HepG2 (cell line): ENCODE measurements at regions not wholly inside any gene's neighbourhood (a gene's known extent, or its start where the extent isn't known, plus 50 kb on each side); places are given as distances from the start of the nearest gene placed in this dataset.
A peak's percentile ranks its signal among the peaks of the same experiment; 100 is the strongest.

Experiments
- ATAC-seq: fragments of 200-7000 bp; cut with Tn5 transposase; 3 replicates; pipeline ENCODE4 v1.9.1; 2020; ENCODE audit warnings: mild to moderate bottlenecking, moderate library complexity
- BruUV-seq: library from RNA; stranded (reverse); fragments of 400-500 nt; replicated peaks from 2 replicates; lab custom pipeline; 2021; lab: Mats Ljungman, UMichigan
- CTCF ChIA-PET: fragments of 300-600 bp; formaldehyde crosslinking; extraction: SDS; loops from one replicate; lab custom pipeline; 2021; ENCODE audit warnings: low total read pairs, inconsistent platforms, low intra/inter-chr PET ratio; lab: Yijun Ruan, JAX
- POLR2A ChIA-PET: fragments of 350-600 bp; sonication (Branson Sonifier 250); formaldehyde crosslinking; loops from one replicate; lab custom pipeline; 2020; ENCODE audit warnings: antibody characterized with exemption, inconsistent platforms; lab: Yijun Ruan, JAX
- DNase-seq: peaks from one replicate; pipeline ENCODE4 v3.0.0-alpha.2; 2015; ENCODE audit warnings: low spot score
- FAIRE-seq: peaks from 3 replicates; lab custom pipeline; 2011; peaks lifted over from hg19 to GRCh38; lab: Jason Lieb, UNC
- H2AFZ ChIP-seq: one replicate; pipeline ENCODE4 v1.6.1; 2011; ENCODE audit warnings: low read length, inconsistent platforms
- H3K27ac ChIP-seq: fragments of 300-600 bp; 3 replicates; pipeline ENCODE4 v1.8.0; 2011; ENCODE audit warnings: mixed run types, mild to moderate bottlenecking, mixed read lengths, low read length, inconsistent platforms; ENCODE audit not compliant: insufficient read depth; ENCODE audit errors: extremely low read length
- H3K27me3 ChIP-seq, 2 experiments: fragments of 200-600 bp in 1 of 2; 2 replicates in 1 of 2; 3 replicates in 1 of 2; pipeline versions ENCODE4 v1.6.0 to v1.8.0; 2011; ENCODE audit warnings: low read length in 2 of 2, mild to moderate bottlenecking in 2 of 2, moderate library complexity in 2 of 2, inconsistent platforms in 1 of 2; ENCODE audit not compliant: insufficient read depth in 2 of 2, control insufficient read depth in 1 of 2
- H3K36me3 ChIP-seq, 2 experiments: fragments of 200-600 bp in 1 of 2; replicated peaks in 1 of 2; 2 replicates in 1 of 2; 3 replicates in 1 of 2; pipeline versions ENCODE4 v1.5.1 to v1.8.0; 2011; ENCODE audit warnings: low read length in 2 of 2, inconsistent platforms in 1 of 2; ENCODE audit not compliant: insufficient read depth in 2 of 2, control insufficient read depth in 1 of 2
- H3K4me1 ChIP-seq: 2 replicates; pipeline ENCODE4 v1.5.1; 2012; ENCODE audit warnings: low read length, inconsistent platforms; ENCODE audit not compliant: insufficient read depth
- H3K4me2 ChIP-seq: 2 replicates; pipeline ENCODE4 v1.6.0; 2011; ENCODE audit warnings: low read depth, low read length, inconsistent platforms
- H3K4me3 ChIP-seq, 3 experiments: fragments of 200-600 bp in 1 of 3; sonication (generic), shearing (Covaris generic) in 1 of 3; replicated peaks in 1 of 3; 2 replicates each; pipeline ENCODE4 v1.5.1; 2011 to 2016; ENCODE audit warnings: low read length in 3 of 3, inconsistent platforms in 2 of 3, low read depth in 2 of 3, mild to moderate bottlenecking in 2 of 3, control low read depth in 1 of 3, mixed read lengths in 1 of 3; ENCODE audit not compliant: insufficient read depth in 1 of 3
- H3K79me2 ChIP-seq: one replicate; pipeline ENCODE4 v1.6.1; 2011; ENCODE audit warnings: low read length, inconsistent platforms; ENCODE audit not compliant: insufficient read depth
- H3K9ac ChIP-seq: 2 replicates; pipeline ENCODE4 v1.6.0; 2011; ENCODE audit warnings: mild to moderate bottlenecking, low read depth, low read length, inconsistent platforms; ENCODE audit not compliant: insufficient read depth
- H3K9me3 ChIP-seq: 2 replicates; pipeline ENCODE4 v1.5.1; 2012; ENCODE audit warnings: mild to moderate bottlenecking, low read length
- H4K20me1 ChIP-seq: 2 replicates; pipeline ENCODE4 v1.6.0; 2011; ENCODE audit warnings: inconsistent platforms, mild to moderate bottlenecking, low read length, moderate library complexity; ENCODE audit not compliant: insufficient read depth
- AKAP8 ChIP-seq: sonication (generic); formaldehyde crosslinking; IDR thresholded peaks from 2 replicates; pipeline ENCODE4 v1.5.1; 2020; ENCODE audit warnings: mild to moderate bottlenecking, missing genetic modification reagents
- ELF1 ChIP-seq: sonication (generic); formaldehyde crosslinking; IDR thresholded peaks from 2 replicates; pipeline ENCODE4 v1.4.0; 2020; ENCODE audit warnings: missing genetic modification reagents
- EZH2 ChIP-seq: conservative IDR thresholded peaks from 2 replicates; pipeline ENCODE4 v1.6.1; 2012; ENCODE audit warnings: mild to moderate bottlenecking, low read depth, low read length, moderate library complexity
- RCOR2 ChIP-seq: IDR thresholded peaks from 2 replicates; pipeline ENCODE4 v1.6.1; 2016; ENCODE audit warnings: missing biosample characterization, missing genetic modification reagents
- SOX13 ChIP-seq, 3 experiments: fragments of 450-650 bp in 1 of 3; sonication (generic) in 1 of 3; formaldehyde crosslinking in 1 of 3; IDR thresholded peaks in 2 of 3; conservative IDR thresholded peaks in 1 of 3; 2 replicates each; pipeline versions ENCODE4 v1.5.0 to v1.6.1; 2016 to 2020; ENCODE audit warnings: antibody characterized with exemption in 1 of 3, mild to moderate bottlenecking in 1 of 3, missing compliant biosample characterization in 1 of 3, missing genetic modification reagents in 1 of 3, moderate library complexity in 1 of 3
- ZNF317 ChIP-seq: sonication (generic); formaldehyde crosslinking; IDR thresholded peaks from 2 replicates; pipeline ENCODE4 v1.5.0; 2020; ENCODE audit warnings: mild to moderate bottlenecking, missing genetic modification reagents
- ZNF549 ChIP-seq: sonication (generic); formaldehyde crosslinking; IDR thresholded peaks from 2 replicates; pipeline ENCODE4 v1.5.0; 2020; ENCODE audit warnings: missing genetic modification reagents
- ZNF644 ChIP-seq: IDR thresholded peaks from 2 replicates; pipeline ENCODE4 v1.6.1; 2016; ENCODE audit warnings: low read depth
- WGBS: methylation state at CpG from one replicate; pipeline ENCODE4 v1.1.6; 2017; ENCODE audit warnings: low lambda C conversion rate; 5-methylcytosine and 5-hydroxymethylcytosine counted together
- in situ Hi-C: cut with HindIII; loops from 2 replicates; pipeline ENCODE4 v1.10.0; 2017; ENCODE audit warnings: low pct_unique_long_range_greater_than_20kb; ENCODE audit not compliant: extremely low pct_ligation_motif_present
- intact Hi-C: fragments of 100-400 bp; cut with micrococcal nuclease; formaldehyde crosslinking; loops from one replicate; pipeline ENCODE4 v1.10.0; 2022; ENCODE audit not compliant: unreplicated experiment
- TF ChIP-seq, protein P1 (sequence below): sonication (generic); formaldehyde crosslinking; IDR thresholded peaks from 2 replicates; pipeline ENCODE4 v1.4.0; 2020; ENCODE audit warnings: missing genetic modification reagents
- TF ChIP-seq, protein P2 (sequence below): sonication (generic); formaldehyde crosslinking; IDR thresholded peaks from 2 replicates; pipeline ENCODE4 v1.4.0; 2020; ENCODE audit warnings: missing genetic modification reagents
- TF ChIP-seq, protein P3 (sequence below): sonication (generic); formaldehyde crosslinking; IDR thresholded peaks from 2 replicates; pipeline ENCODE4 v1.4.0; 2020; ENCODE audit warnings: missing genetic modification reagents
- TF ChIP-seq, protein P4 (sequence below): sonication (generic); formaldehyde crosslinking; IDR thresholded peaks from 2 replicates; pipeline ENCODE4 v1.4.0; 2020; ENCODE audit warnings: missing genetic modification reagents

DNA sequence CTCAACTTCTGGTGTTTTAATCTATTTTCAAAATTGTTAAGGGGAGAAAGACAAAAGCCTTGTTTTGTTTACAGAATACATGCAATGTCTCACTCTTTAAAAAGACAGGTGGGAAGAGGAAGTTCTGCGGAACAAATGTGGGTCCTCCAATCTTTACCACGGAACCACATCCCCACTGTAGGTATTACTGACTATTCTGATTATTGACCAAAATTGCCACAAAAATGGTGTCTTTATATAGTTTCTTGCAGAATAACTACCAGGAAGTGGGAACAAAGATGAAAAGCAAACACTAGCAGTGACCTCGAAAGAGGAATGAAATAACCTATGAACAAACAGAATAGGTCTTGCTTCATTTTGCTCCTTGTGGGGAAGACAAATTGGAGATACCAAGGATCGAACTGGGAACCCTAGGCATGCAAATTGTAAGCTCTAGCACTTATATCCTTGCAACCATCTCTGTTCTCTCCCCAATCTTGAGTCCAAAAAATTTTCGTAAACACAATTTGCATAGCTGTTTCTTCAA lies 106.7 kb downstream of the GPX5 start:
- FAIRE-seq (no peak), ATAC-seq (no peak), DNase-seq (peak; percentile 16)
- H3K27ac ChIP-seq = no peak overlapping the region
- H2AFZ ChIP-seq = no peak overlapping the region
- no peak overlapping the region for H3K4me3 ChIP-seq
- 39% methylated on average over 5 of the region's 5 CpGs for whole genome bisulfite sequencing
- H3K79me2 ChIP-seq = no peaks in the 10 kb centered on the region
- no peaks in the 10 kb centered on the region for H4K20me1 ChIP-seq
- H3K9me3 ChIP-seq = no peaks in the 10 kb centered on the region
- H3K27me3 ChIP-seq = peaks cover 0 to 23% of the 10 kb centered on the region in 2 experiments; a peak in 3 of 5 replicates
- no peak overlapping the region for H3K4me2 ChIP-seq
- ChIA-PET POLR2A (no interaction called here), CTCF (no interaction called here)
- BruUV-seq = no TSS peak
- intact Hi-C loops = no loop called here
- H3K9ac ChIP-seq = no peak overlapping the region
- in situ Hi-C loops = no loop called here
- no peaks in the 10 kb centered on the region for H3K36me3 ChIP-seq
- H3K4me1 ChIP-seq = peaks cover 31% of the 10 kb centered on the region
- no peak for TF ChIP-seq ZNF549 (CRISPR knock-in tag)
- no peak for TF ChIP-seq RCOR2
- TF ChIP-seq ZNF317 (CRISPR knock-in tag) = no peak
- TF ChIP-seq, protein P1, sequence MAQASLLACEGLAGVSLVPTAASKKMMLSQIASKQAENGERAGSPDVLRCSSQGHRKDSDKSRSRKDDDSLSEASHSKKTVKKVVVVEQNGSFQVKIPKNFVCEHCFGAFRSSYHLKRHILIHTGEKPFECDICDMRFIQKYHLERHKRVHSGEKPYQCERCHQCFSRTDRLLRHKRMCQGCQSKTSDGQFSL (CRISPR knock-in tag) = no peak
- TF ChIP-seq ZNF644 (CRISPR knock-in tag) = 0 out of 2 replicates have a peak, but pooled peaks have one; percentile 14
- peak; percentile 29; the same call in 1 of the 2 replicates for TF ChIP-seq ELF1
- TF ChIP-seq EZH2 = no peak
- TF ChIP-seq SOX13 (IDR thresholded peaks at IDR 0.05) = no peak
- TF ChIP-seq SOX13 (CRISPR knock-in tag; conservative IDR thresholded peaks at IDR 0.05 in 1 of 2, IDR thresholded peaks at IDR 0.05 in 1 of 2) = 0 out of 4 replicates have a peak, but pooled peaks of 1 of the 2 experiments have one; percentile 28
- TF ChIP-seq, protein P2, sequence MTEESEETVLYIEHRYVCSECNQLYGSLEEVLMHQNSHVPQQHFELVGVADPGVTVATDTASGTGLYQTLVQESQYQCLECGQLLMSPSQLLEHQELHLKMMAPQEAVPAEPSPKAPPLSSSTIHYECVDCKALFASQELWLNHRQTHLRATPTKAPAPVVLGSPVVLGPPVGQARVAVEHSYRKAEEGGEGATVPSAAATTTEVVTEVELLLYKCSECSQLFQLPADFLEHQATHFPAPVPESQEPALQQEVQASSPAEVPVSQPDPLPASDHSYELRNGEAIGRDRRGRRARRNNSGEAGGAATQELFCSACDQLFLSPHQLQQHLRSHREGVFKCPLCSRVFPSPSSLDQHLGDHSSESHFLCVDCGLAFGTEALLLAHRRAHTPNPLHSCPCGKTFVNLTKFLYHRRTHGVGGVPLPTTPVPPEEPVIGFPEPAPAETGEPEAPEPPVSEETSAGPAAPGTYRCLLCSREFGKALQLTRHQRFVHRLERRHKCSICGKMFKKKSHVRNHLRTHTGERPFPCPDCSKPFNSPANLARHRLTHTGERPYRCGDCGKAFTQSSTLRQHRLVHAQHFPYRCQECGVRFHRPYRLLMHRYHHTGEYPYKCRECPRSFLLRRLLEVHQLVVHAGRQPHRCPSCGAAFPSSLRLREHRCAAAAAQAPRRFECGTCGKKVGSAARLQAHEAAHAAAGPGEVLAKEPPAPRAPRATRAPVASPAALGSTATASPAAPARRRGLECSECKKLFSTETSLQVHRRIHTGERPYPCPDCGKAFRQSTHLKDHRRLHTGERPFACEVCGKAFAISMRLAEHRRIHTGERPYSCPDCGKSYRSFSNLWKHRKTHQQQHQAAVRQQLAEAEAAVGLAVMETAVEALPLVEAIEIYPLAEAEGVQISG = no peak
- TF ChIP-seq, protein P3, sequence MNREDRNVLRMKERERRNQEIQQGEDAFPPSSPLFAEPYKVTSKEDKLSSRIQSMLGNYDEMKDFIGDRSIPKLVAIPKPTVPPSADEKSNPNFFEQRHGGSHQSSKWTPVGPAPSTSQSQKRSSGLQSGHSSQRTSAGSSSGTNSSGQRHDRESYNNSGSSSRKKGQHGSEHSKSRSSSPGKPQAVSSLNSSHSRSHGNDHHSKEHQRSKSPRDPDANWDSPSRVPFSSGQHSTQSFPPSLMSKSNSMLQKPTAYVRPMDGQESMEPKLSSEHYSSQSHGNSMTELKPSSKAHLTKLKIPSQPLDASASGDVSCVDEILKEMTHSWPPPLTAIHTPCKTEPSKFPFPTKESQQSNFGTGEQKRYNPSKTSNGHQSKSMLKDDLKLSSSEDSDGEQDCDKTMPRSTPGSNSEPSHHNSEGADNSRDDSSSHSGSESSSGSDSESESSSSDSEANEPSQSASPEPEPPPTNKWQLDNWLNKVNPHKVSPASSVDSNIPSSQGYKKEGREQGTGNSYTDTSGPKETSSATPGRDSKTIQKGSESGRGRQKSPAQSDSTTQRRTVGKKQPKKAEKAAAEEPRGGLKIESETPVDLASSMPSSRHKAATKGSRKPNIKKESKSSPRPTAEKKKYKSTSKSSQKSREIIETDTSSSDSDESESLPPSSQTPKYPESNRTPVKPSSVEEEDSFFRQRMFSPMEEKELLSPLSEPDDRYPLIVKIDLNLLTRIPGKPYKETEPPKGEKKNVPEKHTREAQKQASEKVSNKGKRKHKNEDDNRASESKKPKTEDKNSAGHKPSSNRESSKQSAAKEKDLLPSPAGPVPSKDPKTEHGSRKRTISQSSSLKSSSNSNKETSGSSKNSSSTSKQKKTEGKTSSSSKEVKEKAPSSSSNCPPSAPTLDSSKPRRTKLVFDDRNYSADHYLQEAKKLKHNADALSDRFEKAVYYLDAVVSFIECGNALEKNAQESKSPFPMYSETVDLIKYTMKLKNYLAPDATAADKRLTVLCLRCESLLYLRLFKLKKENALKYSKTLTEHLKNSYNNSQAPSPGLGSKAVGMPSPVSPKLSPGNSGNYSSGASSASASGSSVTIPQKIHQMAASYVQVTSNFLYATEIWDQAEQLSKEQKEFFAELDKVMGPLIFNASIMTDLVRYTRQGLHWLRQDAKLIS = no peak
- TF ChIP-seq, protein P4, sequence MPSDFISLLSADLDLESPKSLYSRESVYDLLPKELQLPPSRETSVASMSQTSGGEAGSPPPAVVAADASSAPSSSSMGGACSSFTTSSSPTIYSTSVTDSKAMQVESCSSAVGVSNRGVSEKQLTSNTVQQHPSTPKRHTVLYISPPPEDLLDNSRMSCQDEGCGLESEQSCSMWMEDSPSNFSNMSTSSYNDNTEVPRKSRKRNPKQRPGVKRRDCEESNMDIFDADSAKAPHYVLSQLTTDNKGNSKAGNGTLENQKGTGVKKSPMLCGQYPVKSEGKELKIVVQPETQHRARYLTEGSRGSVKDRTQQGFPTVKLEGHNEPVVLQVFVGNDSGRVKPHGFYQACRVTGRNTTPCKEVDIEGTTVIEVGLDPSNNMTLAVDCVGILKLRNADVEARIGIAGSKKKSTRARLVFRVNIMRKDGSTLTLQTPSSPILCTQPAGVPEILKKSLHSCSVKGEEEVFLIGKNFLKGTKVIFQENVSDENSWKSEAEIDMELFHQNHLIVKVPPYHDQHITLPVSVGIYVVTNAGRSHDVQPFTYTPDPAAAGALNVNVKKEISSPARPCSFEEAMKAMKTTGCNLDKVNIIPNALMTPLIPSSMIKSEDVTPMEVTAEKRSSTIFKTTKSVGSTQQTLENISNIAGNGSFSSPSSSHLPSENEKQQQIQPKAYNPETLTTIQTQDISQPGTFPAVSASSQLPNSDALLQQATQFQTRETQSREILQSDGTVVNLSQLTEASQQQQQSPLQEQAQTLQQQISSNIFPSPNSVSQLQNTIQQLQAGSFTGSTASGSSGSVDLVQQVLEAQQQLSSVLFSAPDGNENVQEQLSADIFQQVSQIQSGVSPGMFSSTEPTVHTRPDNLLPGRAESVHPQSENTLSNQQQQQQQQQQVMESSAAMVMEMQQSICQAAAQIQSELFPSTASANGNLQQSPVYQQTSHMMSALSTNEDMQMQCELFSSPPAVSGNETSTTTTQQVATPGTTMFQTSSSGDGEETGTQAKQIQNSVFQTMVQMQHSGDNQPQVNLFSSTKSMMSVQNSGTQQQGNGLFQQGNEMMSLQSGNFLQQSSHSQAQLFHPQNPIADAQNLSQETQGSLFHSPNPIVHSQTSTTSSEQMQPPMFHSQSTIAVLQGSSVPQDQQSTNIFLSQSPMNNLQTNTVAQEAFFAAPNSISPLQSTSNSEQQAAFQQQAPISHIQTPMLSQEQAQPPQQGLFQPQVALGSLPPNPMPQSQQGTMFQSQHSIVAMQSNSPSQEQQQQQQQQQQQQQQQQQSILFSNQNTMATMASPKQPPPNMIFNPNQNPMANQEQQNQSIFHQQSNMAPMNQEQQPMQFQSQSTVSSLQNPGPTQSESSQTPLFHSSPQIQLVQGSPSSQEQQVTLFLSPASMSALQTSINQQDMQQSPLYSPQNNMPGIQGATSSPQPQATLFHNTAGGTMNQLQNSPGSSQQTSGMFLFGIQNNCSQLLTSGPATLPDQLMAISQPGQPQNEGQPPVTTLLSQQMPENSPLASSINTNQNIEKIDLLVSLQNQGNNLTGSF (CRISPR knock-in tag) = no peak
- TF ChIP-seq AKAP8 = no peak
